NT2/D1 (cell line): ENCODE measurements at regions not wholly inside any gene's neighbourhood (a gene's known extent, or its start where the extent isn't known, plus 50 kb on each side); places are given as distances from the start of the nearest gene placed in this dataset.

Experiments
- YY1 ChIP-seq: IDR thresholded peaks from 2 replicates; pipeline ENCODE4 v1.6.1; 2011; ENCODE audit not compliant: insufficient read length, insufficient read depth
- ZNF274 ChIP-seq: IDR thresholded peaks from 2 replicates; pipeline ENCODE4 v1.6.1; 2011; ENCODE audit warnings: mild to moderate bottlenecking, low read depth, low read length

- TF ChIP-seq YY1 (no peak), ZNF274 (no peak)
These were observed 234.9 kb upstream of the MCHR2 start for GRCh38 chr6:100228834-100229441.
